H9 (cell line): ENCODE measurements at regions not wholly inside any gene's neighbourhood (a gene's known extent, or its start where the extent isn't known, plus 50 kb on each side); places are given as distances from the start of the nearest gene placed in this dataset.
"Not testable (repeated sequence)": the region's sequence is repeated elsewhere in the genome, so short reads cannot be mapped to it uniquely, and the experiment has no call there.

Experiments used
- DNase-seq: peaks from one replicate; pipeline ENCODE4 v3.0.0-alpha.2; 2017
- H2AFZ ChIP-seq: one replicate; pipeline ENCODE4 v1.6.1; 2013; ENCODE audit warnings: mild to moderate bottlenecking, low read length, control low read depth, moderate library complexity
- H2AK5ac ChIP-seq: 2 replicates; pipeline ENCODE4 v1.6.1; 2013; ENCODE audit warnings: low read length, control low read depth, mixed read lengths; ENCODE audit not compliant: insufficient read length
- H2BK120ac ChIP-seq: one replicate; pipeline ENCODE4 v1.6.1; 2013; ENCODE audit warnings: low read depth, mild to moderate bottlenecking, low read length, control low read depth, inconsistent platforms; ENCODE audit not compliant: poor library complexity, severe bottlenecking
- H2BK12ac ChIP-seq: 2 replicates; pipeline ENCODE4 v1.6.1; 2013; ENCODE audit warnings: low read length, control low read depth, mixed read lengths, low read depth; ENCODE audit not compliant: insufficient read length
- H2BK15ac ChIP-seq: 2 replicates; pipeline ENCODE4 v1.6.1; 2013; ENCODE audit warnings: low read depth, low read length, control low read depth
- H2BK20ac ChIP-seq: one replicate; pipeline ENCODE4 v1.6.1; 2013; ENCODE audit warnings: low read depth, mild to moderate bottlenecking, low read length, control low read depth, inconsistent platforms; ENCODE audit not compliant: poor library complexity, severe bottlenecking
- H2BK5ac ChIP-seq: 2 replicates; pipeline ENCODE4 v1.6.1; 2013; ENCODE audit warnings: low read length, control low read depth, mixed read lengths; ENCODE audit not compliant: insufficient read length
- H3K14ac ChIP-seq: 2 replicates; pipeline ENCODE4 v1.6.1; 2013; ENCODE audit warnings: low read length, control low read depth; ENCODE audit not compliant: insufficient read depth
- H3K18ac ChIP-seq: 2 replicates; pipeline ENCODE4 v1.6.1; 2013; ENCODE audit warnings: low read depth, mild to moderate bottlenecking, mixed read lengths, low read length, control low read depth; ENCODE audit not compliant: insufficient read length
- H3K23ac ChIP-seq: 2 replicates; pipeline ENCODE4 v1.6.1; 2013; ENCODE audit warnings: low read length, control low read depth, mixed read lengths, low read depth; ENCODE audit not compliant: insufficient read length
- H3K23me2 ChIP-seq: 2 replicates; pipeline ENCODE4 v1.6.1; 2013; ENCODE audit warnings: low read depth, mild to moderate bottlenecking, mixed read lengths, low read length, control low read depth; ENCODE audit not compliant: insufficient read length, poor library complexity, severe bottlenecking
- H3K27ac ChIP-seq: 2 replicates; pipeline ENCODE4 v1.5.1; 2013; ENCODE audit warnings: low read length, control low read depth, mixed read lengths, low read depth; ENCODE audit not compliant: insufficient read length
- H3K27me3 ChIP-seq: 2 replicates; pipeline ENCODE4 v1.6.1; 2013; ENCODE audit warnings: low read length, control low read depth, inconsistent platforms; ENCODE audit not compliant: insufficient read depth
- H3K4ac ChIP-seq: 2 replicates; pipeline ENCODE4 v1.6.1; 2013; ENCODE audit warnings: low read depth, mild to moderate bottlenecking, control low read depth, inconsistent platforms, low read length, moderate library complexity
- H3K4me1 ChIP-seq: 2 replicates; pipeline ENCODE4 v1.6.1; 2013; ENCODE audit warnings: low read length, control low read depth, inconsistent platforms; ENCODE audit not compliant: insufficient read depth
- H3K4me2 ChIP-seq: 2 replicates; pipeline ENCODE4 v1.6.1; 2013; ENCODE audit warnings: low read length, control low read depth, mixed read lengths; ENCODE audit not compliant: insufficient read length, insufficient read depth
- H3K56ac ChIP-seq: 2 replicates; pipeline ENCODE4 v1.6.1; 2013; ENCODE audit warnings: low read depth, mild to moderate bottlenecking, mixed read lengths, low read length, control low read depth; ENCODE audit not compliant: insufficient read length
- H3K79me1 ChIP-seq: 2 replicates; pipeline ENCODE4 v1.6.1; 2013; ENCODE audit warnings: low read depth, mild to moderate bottlenecking, moderate library complexity, low read length, control low read depth, inconsistent platforms; ENCODE audit not compliant: insufficient read depth, poor library complexity, severe bottlenecking
- H3K79me2 ChIP-seq: 2 replicates; pipeline ENCODE4 v1.6.1; 2013; ENCODE audit warnings: low read length, control low read depth, inconsistent platforms; ENCODE audit not compliant: insufficient read depth
- H3K9ac ChIP-seq: 2 replicates; pipeline ENCODE4 v1.6.1; 2013; ENCODE audit warnings: low read length, control low read depth, mixed read lengths; ENCODE audit not compliant: insufficient read length; ENCODE audit errors: extremely low read depth
- H3K9me3 ChIP-seq: one replicate; pipeline ENCODE4 v1.6.1; 2013; ENCODE audit warnings: low read depth, low read length, inconsistent platforms; ENCODE audit not compliant: control insufficient read depth
- H3T11ph ChIP-seq: one replicate; pipeline ENCODE4 v1.6.1; 2013; ENCODE audit warnings: mild to moderate bottlenecking, low read length, control low read depth, inconsistent platforms
- H4K20me1 ChIP-seq: one replicate; pipeline ENCODE4 v1.6.1; 2013; ENCODE audit not compliant: control insufficient read depth, insufficient read length, insufficient read depth
- H4K5ac ChIP-seq: 2 replicates; pipeline ENCODE4 v1.6.1; 2013; ENCODE audit warnings: low read depth, mild to moderate bottlenecking, mixed read lengths, low read length, control low read depth; ENCODE audit not compliant: insufficient read length
- H4K8ac ChIP-seq: replicated peaks from 2 replicates; pipeline ENCODE4 v1.6.1; 2013; ENCODE audit warnings: low read length, control low read depth, mixed read lengths, low read depth; ENCODE audit not compliant: insufficient read length
- H4K91ac ChIP-seq: 2 replicates; pipeline ENCODE4 v1.6.1; 2013; ENCODE audit warnings: low read depth, mild to moderate bottlenecking, moderate library complexity, mixed read lengths, low read length, control low read depth; ENCODE audit not compliant: insufficient read length
- H3K27ac Mint-ChIP-seq, 3 experiments: 2 replicates in 2 of 3; 3 replicates in 1 of 3; pipeline ENCODE4 v1.8.0; 2020 to 2021; ENCODE audit warnings: mixed read lengths in 3 of 3, mild to moderate bottlenecking in 1 of 3, moderate library complexity in 1 of 3
- H3K27me3 Mint-ChIP-seq: 2 replicates; pipeline ENCODE4 v1.8.0; 2021; ENCODE audit warnings: low read depth, mild to moderate bottlenecking, moderate library complexity, mixed read lengths
- H3K36me3 Mint-ChIP-seq, 3 experiments: 2 replicates in 2 of 3; 3 replicates in 1 of 3; pipeline ENCODE4 v1.8.0; 2020 to 2021; ENCODE audit warnings: low read depth in 3 of 3, mixed read lengths in 3 of 3; ENCODE audit not compliant: insufficient read depth in 1 of 3
- H3K4me1 Mint-ChIP-seq, 2 experiments: 2 replicates each; pipeline ENCODE4 v1.8.0; 2020; ENCODE audit warnings: mixed read lengths in 2 of 2
- H3K4me3 Mint-ChIP-seq, 2 experiments: 2 replicates in 1 of 2; 3 replicates in 1 of 2; pipeline ENCODE4 v1.8.0; 2020 to 2021; ENCODE audit warnings: mild to moderate bottlenecking in 2 of 2, mixed read lengths in 2 of 2, moderate library complexity in 1 of 2
- H3K9me3 Mint-ChIP-seq, 2 experiments: 2 replicates in 1 of 2; 3 replicates in 1 of 2; pipeline ENCODE4 v1.8.0; 2020; ENCODE audit warnings: mild to moderate bottlenecking in 2 of 2, mixed read lengths in 2 of 2, moderate library complexity in 1 of 2
- WGBS: extraction: QIAGEN DNeasy Blood & Tissue Kit; methylation state at CpG from one replicate; pipeline ENCODE4 v1.1.7; 2013; ENCODE audit warnings: missing lambda C conversion rate, low lambda C conversion rate, mixed read lengths; ENCODE audit not compliant: insufficient read length; ENCODE audit errors: extremely low coverage; 5-methylcytosine and 5-hydroxymethylcytosine counted together
- TF ChIP-seq, protein P1 (sequence below): fragments of 200-600 bp; sonication (generic); conservative IDR thresholded peaks from 3 replicates; pipeline ENCODE4 v1.8.0; 2021; ENCODE audit warnings: antibody characterized with exemption, mild to moderate bottlenecking

DNA sequence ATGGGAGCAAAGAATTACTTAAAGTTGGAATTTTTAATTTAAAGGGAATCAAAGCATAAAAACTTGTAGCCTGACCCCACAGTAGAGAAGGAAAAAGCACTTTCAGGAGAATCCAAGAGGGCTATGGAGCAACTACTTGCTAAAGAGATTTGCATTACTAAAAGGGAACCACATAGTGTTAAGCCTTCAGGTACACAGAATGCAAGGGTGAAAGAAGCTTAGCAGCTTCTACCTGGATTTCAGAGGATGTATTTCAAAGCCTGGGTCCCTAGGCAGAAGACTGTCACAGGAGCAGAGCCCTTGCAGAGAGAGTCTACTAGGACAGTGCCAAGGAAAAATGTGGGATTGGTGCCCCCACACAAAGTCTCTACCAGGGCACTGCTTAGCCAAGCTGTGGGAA, 575.0 kb downstream of the GBE1 start:
- DNase-seq: no peak
- Histone ChIP-seq H3K14ac (no peak overlapping the region), H3K27ac (no peak overlapping the region), H3K9me3 (no peaks in the 10 kb centered on the region), H4K91ac (no peak overlapping the region), H3K56ac (no peak overlapping the region), H2BK120ac (no peak overlapping the region), H3K79me1 (no peaks in the 10 kb centered on the region), H2BK20ac (no peak overlapping the region), H3K18ac (no peak overlapping the region), H3K9ac (no peak overlapping the region), H4K5ac (no peak overlapping the region), H3K79me2 (no peaks in the 10 kb centered on the region), H2AK5ac (no peak overlapping the region), H4K20me1 (no peaks in the 10 kb centered on the region), H2BK5ac (no peak overlapping the region), H3K4ac (no peak overlapping the region), H3K4me2 (no peak overlapping the region), H3K23me2 (no peaks in the 10 kb centered on the region), H3K4me1 (no peaks in the 10 kb centered on the region), H4K8ac (no peak overlapping the region), H2AFZ (no peak overlapping the region), H3K27me3 (no peaks in the 10 kb centered on the region), H3K23ac (no peak overlapping the region), H2BK12ac (no peak overlapping the region), H2BK15ac (no peak overlapping the region), H3T11ph (no peak overlapping the region)
- no peak overlapping the region for H3K4me3 Mint-ChIP-seq
- no peaks in the 10 kb centered on the region for H3K27me3 Mint-ChIP-seq
- H3K36me3 Mint-ChIP-seq: peaks cover 6 to 15% (median 9%) of the 10 kb centered on the region in 3 experiments
- H3K4me1 Mint-ChIP-seq: peaks cover 9 to 14% of the 10 kb centered on the region in 2 experiments
- H3K9me3 Mint-ChIP-seq: peaks cover 12 to 13% of the 10 kb centered on the region in 2 experiments; a peak in 4 of 5 replicates
- TF ChIP-seq, protein P1, sequence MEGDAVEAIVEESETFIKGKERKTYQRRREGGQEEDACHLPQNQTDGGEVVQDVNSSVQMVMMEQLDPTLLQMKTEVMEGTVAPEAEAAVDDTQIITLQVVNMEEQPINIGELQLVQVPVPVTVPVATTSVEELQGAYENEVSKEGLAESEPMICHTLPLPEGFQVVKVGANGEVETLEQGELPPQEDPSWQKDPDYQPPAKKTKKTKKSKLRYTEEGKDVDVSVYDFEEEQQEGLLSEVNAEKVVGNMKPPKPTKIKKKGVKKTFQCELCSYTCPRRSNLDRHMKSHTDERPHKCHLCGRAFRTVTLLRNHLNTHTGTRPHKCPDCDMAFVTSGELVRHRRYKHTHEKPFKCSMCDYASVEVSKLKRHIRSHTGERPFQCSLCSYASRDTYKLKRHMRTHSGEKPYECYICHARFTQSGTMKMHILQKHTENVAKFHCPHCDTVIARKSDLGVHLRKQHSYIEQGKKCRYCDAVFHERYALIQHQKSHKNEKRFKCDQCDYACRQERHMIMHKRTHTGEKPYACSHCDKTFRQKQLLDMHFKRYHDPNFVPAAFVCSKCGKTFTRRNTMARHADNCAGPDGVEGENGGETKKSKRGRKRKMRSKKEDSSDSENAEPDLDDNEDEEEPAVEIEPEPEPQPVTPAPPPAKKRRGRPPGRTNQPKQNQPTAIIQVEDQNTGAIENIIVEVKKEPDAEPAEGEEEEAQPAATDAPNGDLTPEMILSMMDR: no peak
- no peak overlapping the region; a peak in 1 of 7 replicates for H3K27ac Mint-ChIP-seq

- H3T11ph ChIP-seq, H3K4me2 ChIP-seq, H3K4me1 ChIP-seq, H4K8ac ChIP-seq, H2AFZ ChIP-seq, H4K91ac ChIP-seq, H3K4me3 Mint-ChIP-seq, H4K5ac ChIP-seq, H3K9ac ChIP-seq, H2AK5ac ChIP-seq, H3K23me2 ChIP-seq, H2BK15ac ChIP-seq, H2BK5ac ChIP-seq, H3K27me3 Mint-ChIP-seq, H3K79me1 ChIP-seq, H2BK20ac ChIP-seq, DNase-seq, H3K27me3 ChIP-seq, H2BK12ac ChIP-seq, H3K79me2 ChIP-seq, H3K14ac ChIP-seq, H3K4ac ChIP-seq, H3K56ac ChIP-seq, H3K27ac Mint-ChIP-seq, H4K20me1 ChIP-seq, H3K27ac ChIP-seq, H3K18ac ChIP-seq, H3K23ac ChIP-seq, H3K9me3 ChIP-seq, H2BK120ac ChIP-seq: not testable (repeated sequence)
- Mint-ChIP-seq H3K4me1 (peaks cover 9 to 11% of the 10 kb centered on the region in 2 experiments), H3K9me3 (peaks cover 13 to 22% of the 10 kb centered on the region in 2 experiments), H3K36me3 (peaks cover 6 to 24% (median 15%) of the 10 kb centered on the region in 3 experiments)
- WGBS: no CpG with 5 or more reads among the region's 12 CpGs
Observed at GRCh38 chr3:81182086-81182875, 579.2 kb downstream of the GBE1 start.
